H1 (cell line): ENCODE measurements at regions not wholly inside any gene's neighbourhood (a gene's known extent, or its start where the extent isn't known, plus 50 kb on each side); places are given as distances from the start of the nearest gene placed in this dataset.

Experiments
- CTCF ChIA-PET: fragments of 300-600 bp; sonication (Branson Sonifier 250); formaldehyde crosslinking; loops from one replicate; lab custom pipeline; 2021; ENCODE audit not compliant: partially characterized antibody; lab: Charles Lee
- POLR2A ChIA-PET: fragments of 300-600 bp; sonication (Branson Sonifier 250); formaldehyde crosslinking; loops from one replicate; lab custom pipeline; 2021; ENCODE audit warnings: inconsistent platforms; ENCODE audit not compliant: partially characterized antibody; lab: Charles Lee
- DNase-seq, 2 experiments: peaks; one replicate each; pipeline versions ENCODE4 v3.0.0 to v3.0.0-alpha.2; 2010 to 2022; ENCODE audit warnings: low spot score in 2 of 2, low read depth in 1 of 2, mixed read lengths in 1 of 2
- FAIRE-seq: peaks from 2 replicates; lab custom pipeline; 2011; peaks lifted over from hg19 to GRCh38; lab: Jason Lieb, UNC
- H2AFZ ChIP-seq: 2 replicates; pipeline ENCODE4 v1.8.1; 2012; ENCODE audit warnings: low read length, inconsistent platforms
- H2AK5ac ChIP-seq: 2 replicates; pipeline ENCODE4 v1.6.1; 2013; ENCODE audit warnings: low read depth, low read length
- H2BK120ac ChIP-seq: replicated peaks from 2 replicates; pipeline ENCODE3; 2013; ENCODE audit warnings: low read depth, low read length, inconsistent platforms
- H2BK12ac ChIP-seq: 2 replicates; pipeline ENCODE4 v1.6.1; 2013; ENCODE audit warnings: low read depth, low read length
- H2BK15ac ChIP-seq: 2 replicates; pipeline ENCODE4 v1.6.1; 2013; ENCODE audit warnings: low read length
- H2BK20ac ChIP-seq: 2 replicates; pipeline ENCODE4 v1.6.1; 2013; ENCODE audit warnings: low read length
- H2BK5ac ChIP-seq: 2 replicates; pipeline ENCODE4 v1.6.1; 2013; ENCODE audit warnings: low read depth, low read length
- H3K14ac ChIP-seq: 2 replicates; pipeline ENCODE4 v1.6.1; 2013; ENCODE audit warnings: inconsistent platforms; ENCODE audit not compliant: insufficient read length
- H3K18ac ChIP-seq: 2 replicates; pipeline ENCODE4 v1.6.1; 2013; ENCODE audit warnings: low read length; ENCODE audit errors: extremely low read depth
- H3K23ac ChIP-seq: 2 replicates; pipeline ENCODE4 v1.6.1; 2013; ENCODE audit warnings: inconsistent platforms; ENCODE audit not compliant: insufficient read length
- H3K23me2 ChIP-seq: 2 replicates; pipeline ENCODE4 v1.6.1; 2013; ENCODE audit warnings: low read depth, low read length
- H3K27ac ChIP-seq: 2 replicates; pipeline ENCODE4 v1.6.1; 2011; ENCODE audit warnings: low read depth, low read length, inconsistent platforms
- H3K27me3 ChIP-seq, 4 experiments: replicated peaks in 1 of 4; 1 replicate in 1 of 4; 2 replicates in 3 of 4; pipeline versions ENCODE4 v1.6.1 to v1.8.1; 2011 to 2013; ENCODE audit warnings: low read length in 3 of 4, mild to moderate bottlenecking in 3 of 4, inconsistent platforms in 2 of 4, mixed read lengths in 2 of 4, moderate library complexity in 1 of 4; ENCODE audit not compliant: control insufficient read depth in 3 of 4, insufficient read depth in 3 of 4; ENCODE audit errors: extremely low read depth in 1 of 4
- H3K36me3 ChIP-seq, 4 experiments: 2 replicates each; pipeline versions ENCODE4 v1.6.1 to v1.8.1; 2011 to 2013; ENCODE audit warnings: mild to moderate bottlenecking in 4 of 4, low read length in 3 of 4, moderate library complexity in 2 of 4, control low read depth in 1 of 4, inconsistent platforms in 1 of 4; ENCODE audit not compliant: insufficient read depth in 4 of 4, control insufficient read depth in 2 of 4
- H3K4ac ChIP-seq: replicated peaks from 2 replicates; pipeline ENCODE3; 2013; ENCODE audit warnings: low read length, low read depth, mixed read lengths, inconsistent platforms; ENCODE audit not compliant: insufficient read length
- H3K4me1 ChIP-seq, 4 experiments: replicated peaks in 1 of 4; 1 replicate in 1 of 4; 2 replicates in 3 of 4; pipeline versions ENCODE4 v1.6.1 to v1.8.1; 2011 to 2013; ENCODE audit warnings: low read length in 3 of 4, inconsistent platforms in 2 of 4, mixed read lengths in 1 of 4; ENCODE audit not compliant: insufficient read depth in 4 of 4, control insufficient read depth in 3 of 4
- H3K4me2 ChIP-seq, 2 experiments: 2 replicates each; pipeline versions ENCODE4 v1.6.1 to v1.8.1; 2011 to 2013; ENCODE audit warnings: low read depth in 2 of 2, low read length in 2 of 2, control low read depth in 1 of 2, inconsistent platforms in 1 of 2, mild to moderate bottlenecking in 1 of 2; ENCODE audit not compliant: insufficient read depth in 1 of 2
- H3K4me3 ChIP-seq, 4 experiments: fragments of 200-600, 300-600 bp in 1 of 4; sonication (generic), shearing (Covaris generic), sonication (Bioruptor Twin) in 1 of 4; 2 replicates each; pipeline versions ENCODE4 v1.5.1 to v1.8.1; 2011 to 2016; ENCODE audit warnings: low read length in 4 of 4, low read depth in 3 of 4, control low read depth in 2 of 4, inconsistent platforms in 2 of 4, mild to moderate bottlenecking in 2 of 4, mixed read lengths in 1 of 4, moderate library complexity in 1 of 4; ENCODE audit not compliant: insufficient read depth in 2 of 4; ENCODE audit errors: extremely low read depth in 1 of 4
- H3K56ac ChIP-seq: replicated peaks from 2 replicates; pipeline ENCODE3; 2013; ENCODE audit warnings: low read depth, mild to moderate bottlenecking, mixed read lengths, low read length, inconsistent platforms; ENCODE audit not compliant: insufficient read length
- H3K79me1 ChIP-seq: 2 replicates; pipeline ENCODE4 v1.6.1; 2013; ENCODE audit warnings: low read depth, low read length, control low read depth
- H3K79me2 ChIP-seq, 2 experiments: 2 replicates each; pipeline versions ENCODE4 v1.6.1 to v1.8.1; 2012 to 2013; ENCODE audit warnings: low read length in 2 of 2, mild to moderate bottlenecking in 2 of 2, inconsistent platforms in 1 of 2; ENCODE audit not compliant: insufficient read depth in 2 of 2, control insufficient read depth in 1 of 2
- H3K9ac ChIP-seq, 4 experiments: replicated peaks in 1 of 4; 1 replicate in 1 of 4; 2 replicates in 3 of 4; pipeline versions ENCODE4 v1.6.1 to v1.8.1; 2011 to 2013; ENCODE audit warnings: low read depth in 3 of 4, low read length in 3 of 4, control low read depth in 2 of 4, mild to moderate bottlenecking in 2 of 4, moderate library complexity in 2 of 4, inconsistent platforms in 1 of 4; ENCODE audit errors: extremely low read depth in 1 of 4
- H3K9me3 ChIP-seq, 2 experiments: 2 replicates each; pipeline versions ENCODE4 v1.6.1 to v1.8.1; 2012 to 2013; ENCODE audit warnings: mild to moderate bottlenecking in 2 of 2, moderate library complexity in 2 of 2, control low read depth in 1 of 2, inconsistent platforms in 1 of 2, low read depth in 1 of 2, low read length in 1 of 2, mixed read lengths in 1 of 2; ENCODE audit not compliant: insufficient read depth in 2 of 2
- H4K20me1 ChIP-seq, 2 experiments: replicated peaks in 1 of 2; 2 replicates each; pipeline versions ENCODE3 to v1.8.1; 2011 to 2013; ENCODE audit warnings: inconsistent platforms in 2 of 2, low read length in 2 of 2, mild to moderate bottlenecking in 1 of 2; ENCODE audit not compliant: insufficient read depth in 2 of 2, control insufficient read depth in 1 of 2
- H4K5ac ChIP-seq: 2 replicates; pipeline ENCODE4 v1.6.1; 2013; ENCODE audit warnings: low read length, low read depth, mixed read lengths, inconsistent platforms; ENCODE audit not compliant: insufficient read length
- H4K8ac ChIP-seq: 2 replicates; pipeline ENCODE4 v1.8.0; 2013; ENCODE audit warnings: mild to moderate bottlenecking, moderate library complexity, low read length, inconsistent platforms; ENCODE audit not compliant: insufficient read depth; ENCODE audit errors: extremely low read depth
- H4K91ac ChIP-seq: replicated peaks from 2 replicates; pipeline ENCODE3; 2013; ENCODE audit warnings: low read length, mixed read lengths, inconsistent platforms; ENCODE audit not compliant: insufficient read length
- BRCA1 ChIP-seq: IDR thresholded peaks from 2 replicates; pipeline ENCODE4 v1.6.1; 2012; ENCODE audit warnings: low read depth, low read length, improper control_type of control experiment
- CHD1 ChIP-seq: IDR thresholded peaks from 2 replicates; pipeline ENCODE4 v1.6.1; 2012; ENCODE audit warnings: low read depth, low read length, improper control_type of control experiment
- CTBP2 ChIP-seq: IDR thresholded peaks from 2 replicates; pipeline ENCODE4 v1.7.0; 2011; ENCODE audit warnings: borderline replicate concordance, mild to moderate bottlenecking, moderate library complexity, mixed read lengths, low read length; ENCODE audit not compliant: insufficient read depth, insufficient read length
- EGR1 ChIP-seq: IDR thresholded peaks from 2 replicates; pipeline ENCODE4 v1.6.1; 2011; ENCODE audit warnings: low read depth, low read length, borderline replicate concordance
- JUN ChIP-seq: IDR thresholded peaks from 2 replicates; pipeline ENCODE4 v1.6.1; 2011; ENCODE audit warnings: low read depth, mild to moderate bottlenecking, improper control_type of control experiment, low read length
- KDM4A ChIP-seq: IDR thresholded peaks from one replicate; pipeline ENCODE4 v1.7.1; 2012; ENCODE audit warnings: low read depth, mild to moderate bottlenecking, moderate library complexity, low read length, inconsistent platforms; ENCODE audit not compliant: severe bottlenecking
- KDM5A ChIP-seq: fragments of 200-600 bp; IDR thresholded peaks from 2 replicates; pipeline ENCODE4 v1.7.1; 2012; ENCODE audit warnings: mild to moderate bottlenecking, low read length, inconsistent platforms, mixed read lengths
- NRF1 ChIP-seq: IDR thresholded peaks from 2 replicates; pipeline ENCODE4 v1.6.1; 2011; ENCODE audit warnings: mild to moderate bottlenecking, low read depth, low read length, improper control_type of control experiment
- PHF8 ChIP-seq: fragments of 200-600 bp; sonication (generic); conservative IDR thresholded peaks from 2 replicates; pipeline ENCODE4 v1.7.1; 2012; ENCODE audit warnings: low read depth, mild to moderate bottlenecking, inconsistent platforms, low read length, moderate library complexity
- RNF2 ChIP-seq: fragments of 200-900, 300-1000 bp; sonication (generic); IDR thresholded peaks from 2 replicates; pipeline ENCODE4 v1.7.1; 2016; ENCODE audit warnings: borderline replicate concordance, low read depth, mild to moderate bottlenecking, antibody characterized with exemption, low read length; ENCODE audit not compliant: poor library complexity, severe bottlenecking; ENCODE audit errors: missing control alignments
- SIN3A ChIP-seq, 2 experiments: IDR thresholded peaks in 1 of 2; conservative IDR thresholded peaks in 1 of 2; 2 replicates each; pipeline ENCODE4 v1.6.1; 2011 to 2012; ENCODE audit warnings: low read length in 2 of 2, improper control_type of control experiment in 1 of 2, low read depth in 1 of 2, mild to moderate bottlenecking in 1 of 2
- SP2 ChIP-seq: IDR thresholded peaks from 2 replicates; pipeline ENCODE4 v1.6.1; 2012; ENCODE audit warnings: mild to moderate bottlenecking, low read length, inconsistent platforms
- WGBS, 2 experiments: shearing (Covaris generic) in 1 of 2; methylation state at CpG; one replicate each; pipeline versions ENCODE4 v1.1.6 to v1.1.7; 2013 to 2015; ENCODE audit warnings: low lambda C conversion rate in 2 of 2, mixed read lengths in 2 of 2, inconsistent platforms in 1 of 2, low coverage in 1 of 2, missing lambda C conversion rate in 1 of 2; ENCODE audit not compliant: insufficient replicate concordance in 2 of 2, insufficient coverage in 1 of 2, insufficient read length in 1 of 2; ENCODE audit errors: extremely low coverage in 1 of 2, missing lambda C conversion rate in 1 of 2; 5-methylcytosine and 5-hydroxymethylcytosine counted together
- TF ChIP-seq, protein P1 (sequence below): IDR thresholded peaks from 2 replicates; pipeline ENCODE4 v1.6.1; 2012; ENCODE audit warnings: inconsistent platforms

GRCh38 chr4:43853565-43854264 lies 594.9 kb downstream of the KCTD8 start:
- H2BK5ac ChIP-seq = no peak overlapping the region
- FAIRE-seq (no peak), DNase-seq (no peak)
- H3K4me2 ChIP-seq = no peak overlapping the region
- H3K79me2 ChIP-seq = no peaks in the 10 kb centered on the region
- POLR2A ChIA-PET = no interaction called here
- no peak overlapping the region for H3K23ac ChIP-seq
- H3K18ac ChIP-seq = no peak overlapping the region
- H3K4ac ChIP-seq = no peak overlapping the region
- no peak overlapping the region for H4K91ac ChIP-seq
- 93% methylated on average over 7 of the region's 7 CpGs; no CpG with 5 or more reads in 1 of the 2 experiments for WGBS, 2 experiments
- H2BK120ac ChIP-seq = no peak overlapping the region
- no peaks in the 10 kb centered on the region for H3K79me1 ChIP-seq
- H3K27ac ChIP-seq = no peak overlapping the region
- no peak overlapping the region for H3K9ac ChIP-seq
- H3K4me3 ChIP-seq = no peak overlapping the region
- no peaks in the 10 kb centered on the region for H3K27me3 ChIP-seq
- H4K8ac ChIP-seq = no peak overlapping the region
- H2BK12ac ChIP-seq = no peak overlapping the region
- no peaks in the 10 kb centered on the region for H3K23me2 ChIP-seq
- no peak overlapping the region for H2BK20ac ChIP-seq
- no peak overlapping the region for H2BK15ac ChIP-seq
- H4K20me1 ChIP-seq = no peaks in the 10 kb centered on the region
- H2AFZ ChIP-seq = peak overlapping the region; percentile 39; the same call in 1 of the 2 replicates
- no peaks in the 10 kb centered on the region for H3K9me3 ChIP-seq
- no peaks in the 10 kb centered on the region for H3K36me3 ChIP-seq
- no peak overlapping the region for H4K5ac ChIP-seq
- H3K56ac ChIP-seq = no peak overlapping the region
- peaks cover 0 to 3% (median 0%) of the 10 kb centered on the region in 4 experiments; a peak in 1 of 7 replicates for H3K4me1 ChIP-seq
- no peak overlapping the region for H2AK5ac ChIP-seq
- CTCF ChIA-PET = no interaction called here
- H3K14ac ChIP-seq = no peak overlapping the region
- TF ChIP-seq BRCA1 (no peak), RNF2 (no peak), JUN (no peak), SP2 (no peak), CHD1 (no peak), KDM4A (no peak), CTBP2 (no peak), KDM5A (no peak), PHF8 (no peak), NRF1 (no peak), SIN3A (conservative IDR thresholded peaks at IDR 0.05 in 1 of 2, IDR thresholded peaks at IDR 0.05 in 1 of 2; ENCODE audit: low read depth in 1 of 2, low read length in 2 of 2) (no peak), EGR1 (no peak)
- TF ChIP-seq, protein P1, sequence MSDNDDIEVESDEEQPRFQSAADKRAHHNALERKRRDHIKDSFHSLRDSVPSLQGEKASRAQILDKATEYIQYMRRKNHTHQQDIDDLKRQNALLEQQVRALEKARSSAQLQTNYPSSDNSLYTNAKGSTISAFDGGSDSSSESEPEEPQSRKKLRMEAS = no peak
